Erythroblast (primary cell): ENCODE measurements at regions not wholly inside any gene's neighbourhood (a gene's known extent, or its start where the extent isn't known, plus 50 kb on each side); places are given as distances from the start of the nearest gene placed in this dataset.

Source experiments
- GATA1 ChIP-seq: IDR thresholded peaks from 2 replicates; pipeline ENCODE4 v1.6.1; 2011; ENCODE audit warnings: low read depth, mild to moderate bottlenecking, control low read depth, low read length, moderate library complexity
- POLR2A ChIP-seq: IDR thresholded peaks from 2 replicates; pipeline ENCODE4 v1.6.1; 2011; ENCODE audit warnings: mild to moderate bottlenecking, low read length

DNA sequence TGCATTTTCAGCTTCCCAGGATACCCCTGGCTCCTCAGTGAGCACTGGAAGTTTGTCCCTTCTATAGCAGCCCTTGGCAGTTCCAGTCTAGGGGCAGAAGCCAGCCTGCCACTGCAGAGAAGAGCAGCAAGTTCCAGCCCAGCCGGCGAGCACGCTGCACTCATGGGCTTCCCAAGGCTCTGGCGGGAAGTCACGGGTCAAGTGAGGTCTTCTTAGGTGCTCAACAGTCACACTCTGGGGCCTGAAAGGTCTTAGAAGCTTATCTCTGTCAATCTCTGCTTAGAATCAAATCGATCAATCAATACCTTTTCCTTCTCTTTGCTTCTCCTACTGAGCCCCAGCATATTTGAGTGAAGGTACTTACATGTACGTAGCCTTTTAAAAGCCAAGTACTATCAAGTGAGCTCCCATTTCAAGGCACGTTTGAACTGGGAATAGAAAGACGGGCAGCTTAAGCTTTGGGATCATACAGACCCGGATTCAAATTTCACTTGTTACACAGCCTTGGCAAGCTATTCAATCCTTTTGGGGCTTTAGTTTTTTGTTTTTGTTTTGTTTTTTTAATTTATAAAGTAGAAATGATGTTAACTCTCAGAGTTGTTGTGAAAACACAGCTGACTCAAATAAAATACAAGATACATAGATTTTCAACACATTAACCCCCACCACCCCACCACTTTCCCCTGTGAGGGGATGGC is 152.6 kb upstream of the KLF14 start:
- TF ChIP-seq POLR2A, result no peak
- no peak for TF ChIP-seq GATA1
